Brain microvascular endothelial cell (primary cell): ENCODE measurements at regions not wholly inside any gene's neighbourhood (a gene's known extent, or its start where the extent isn't known, plus 50 kb on each side); places are given as distances from the start of the nearest gene placed in this dataset.
A peak's percentile ranks its signal among the peaks of the same experiment; 100 is the strongest.

Source experiments
- DNase-seq: peaks from one replicate; pipeline ENCODE4 v3.0.0-alpha.2; 2020
- H3K27ac ChIP-seq: fragments of 250-450 bp; sonication (Bioruptor Pico); 2 replicates; pipeline ENCODE4 v1.5.1; 2020; ENCODE audit warnings: mild to moderate bottlenecking, moderate library complexity
- H3K27me3 ChIP-seq: fragments of 250-450 bp; sonication (Bioruptor Pico); replicated peaks from 2 replicates; pipeline ENCODE4 v1.5.1; 2020; ENCODE audit warnings: mild to moderate bottlenecking
- H3K36me3 ChIP-seq: fragments of 250-450 bp; sonication (Bioruptor Pico); replicated peaks from 2 replicates; pipeline ENCODE4 v1.5.1; 2020; ENCODE audit warnings: mild to moderate bottlenecking
- H3K4me3 ChIP-seq: 2 replicates; pipeline ENCODE4 v1.5.1; 2011; ENCODE audit warnings: low read depth, mild to moderate bottlenecking, control low read depth, low read length, moderate library complexity
- CTCF ChIP-seq: IDR thresholded peaks from 2 replicates; pipeline ENCODE4 v1.5.1; 2011; ENCODE audit warnings: low read depth, mild to moderate bottlenecking, moderate library complexity, low read length, control low read depth, inconsistent platforms; ENCODE audit errors: missing control alignments
- in situ Hi-C: cut with HindIII; loops from 2 replicates; pipeline ENCODE4 v1.10.0; 2017; ENCODE audit warnings: low sequenced_read_pairs, low pct_ligation_motif_present

GRCh38 chr7:42338231-42338915, 101.4 kb upstream of the GLI3 start:
- no peak overlapping the region for H3K27ac ChIP-seq
- no peaks in the 10 kb centered on the region for H3K36me3 ChIP-seq
- TF ChIP-seq CTCF = no peak
- peak; percentile 9 for DNase-seq
- H3K4me3 ChIP-seq = no peak overlapping the region
- in situ Hi-C loops = no loop called here
- no peaks in the 10 kb centered on the region for H3K27me3 ChIP-seq

GRCh38 chr7:42337225-42337905, 100.4 kb upstream of the GLI3 start:
- DNase-seq = no peak
- no peak for TF ChIP-seq CTCF
- H3K36me3 ChIP-seq = no peaks in the 10 kb centered on the region
- no peak overlapping the region for H3K27ac ChIP-seq
- H3K27me3 ChIP-seq = no peaks in the 10 kb centered on the region
- H3K4me3 ChIP-seq = no peak overlapping the region
- in situ Hi-C loops = no loop called here

- no peak for DNase-seq
- in situ Hi-C loops = no loop called here
- TF ChIP-seq CTCF = no peak
- Histone ChIP-seq H3K36me3 (no peaks in the 10 kb centered on the region), H3K27me3 (no peaks in the 10 kb centered on the region), H3K4me3 (no peak overlapping the region), H3K27ac (no peak overlapping the region)
Measured at GRCh38 chr7:42332605-42333222, 95.7 kb upstream of the GLI3 start.

GRCh38 chr7:42319631-42320030, 82.6 kb upstream of the GLI3 start:
- in situ Hi-C loops = no loop called here

GRCh38 chr7:42315631-42316030, 78.6 kb upstream of the GLI3 start:
- H3K27ac ChIP-seq = no peak overlapping the region
- in situ Hi-C loops = no loop called here
- no peak for TF ChIP-seq CTCF
- no peak overlapping the region for H3K4me3 ChIP-seq
- no peaks in the 10 kb centered on the region for H3K36me3 ChIP-seq
- peaks cover 3% of the 10 kb centered on the region for H3K27me3 ChIP-seq
- peak; percentile 86 for DNase-seq

More at GRCh38 chr7:42319631-42320030, 82.6 kb upstream of the GLI3 start:
- no peak for TF ChIP-seq CTCF
- H3K27me3 ChIP-seq = peaks cover 3% of the 10 kb centered on the region
- H3K36me3 ChIP-seq = no peaks in the 10 kb centered on the region
- no peak overlapping the region for H3K4me3 ChIP-seq
- DNase-seq = no peak
- H3K27ac ChIP-seq = no peak overlapping the region
